ENCODE measurements at regions not wholly inside any gene's neighbourhood (a gene's known extent, or its start where the extent isn't known, plus 50 kb on each side); places are given as distances from the start of the nearest gene placed in this dataset.

GRCh38 chr4:110962616-110963015 lies 339.7 kb upstream of the PITX2 start:
- H2AFZ ChIP-seq (ENCODE audit: low read length): no peak overlapping the region
- H3K9ac ChIP-seq (replicated peaks in 1 of 4; ENCODE audit: extremely low read depth in 1 of 4, low read depth in 3 of 4, low read length in 3 of 4): no peak overlapping the region
- H2AK5ac ChIP-seq (ENCODE audit: low read depth, low read length): no peak overlapping the region
- FAIRE-seq (no peak), DNase-seq (ENCODE audit: low read depth in 1 of 2, low spot score in 2 of 2) (no peak)
- ChIA-PET POLR2A (ENCODE audit: partially characterized antibody) (no interaction called here), CTCF (ENCODE audit: partially characterized antibody) (interaction anchor here (0.5 to 1.7 kb wide), 2 partner anchors 8 to 299 kb away, joined by 3 read pairs; no protein-coding TSS in a partner anchor)
- 83% methylated on average over 3 of the region's 3 CpGs; no CpG with 5 or more reads in 1 of the 2 experiments for WGBS, 2 experiments (ENCODE audit: extremely low coverage in 1 of 2, insufficient coverage in 1 of 2, insufficient read length in 1 of 2, insufficient replicate concordance in 2 of 2, low coverage in 1 of 2, low lambda C conversion rate in 2 of 2, missing lambda C conversion rate in 1 of 2)
- H3K23me2 ChIP-seq (ENCODE audit: low read depth, low read length): no peaks in the 10 kb centered on the region
- TF ChIP-seq POLR2A (IDR thresholded peaks at IDR 0.05; ENCODE audit: control extremely low read depth in 1 of 2, low read depth in 2 of 2, low read length in 2 of 2): no peak
- TF ChIP-seq CHD1 (IDR thresholded peaks at IDR 0.05; ENCODE audit: low read depth, low read length): no peak
- TF ChIP-seq, protein P1, sequence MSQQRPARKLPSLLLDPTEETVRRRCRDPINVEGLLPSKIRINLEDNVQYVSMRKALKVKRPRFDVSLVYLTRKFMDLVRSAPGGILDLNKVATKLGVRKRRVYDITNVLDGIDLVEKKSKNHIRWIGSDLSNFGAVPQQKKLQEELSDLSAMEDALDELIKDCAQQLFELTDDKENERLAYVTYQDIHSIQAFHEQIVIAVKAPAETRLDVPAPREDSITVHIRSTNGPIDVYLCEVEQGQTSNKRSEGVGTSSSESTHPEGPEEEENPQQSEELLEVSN (IDR thresholded peaks at IDR 0.05): no peak
- no peak for TF ChIP-seq SP1 (IDR thresholded peaks at IDR 0.05; ENCODE audit: low read depth, low read length)
- H3K79me2 ChIP-seq (ENCODE audit: control insufficient read depth in 1 of 2, insufficient read depth in 2 of 2, low read length in 2 of 2): no peaks in the 10 kb centered on the region
- no peaks in the 10 kb centered on the region for H3K79me1 ChIP-seq (ENCODE audit: low read depth, low read length)
- no peaks in the 10 kb centered on the region for H3K4me1 ChIP-seq (replicated peaks in 1 of 4; ENCODE audit: control insufficient read depth in 3 of 4, insufficient read depth in 4 of 4, low read length in 3 of 4)
- H3K14ac ChIP-seq (ENCODE audit: insufficient read length): no peak overlapping the region
- no peak overlapping the region for H3K4ac ChIP-seq (replicated peaks; ENCODE audit: insufficient read length, low read depth, low read length)
- H3K4me2 ChIP-seq (ENCODE audit: insufficient read depth in 1 of 2, low read depth in 2 of 2, low read length in 2 of 2): no peak overlapping the region
- no peaks in the 10 kb centered on the region for H3K36me3 ChIP-seq (ENCODE audit: control insufficient read depth in 2 of 4, insufficient read depth in 4 of 4, low read length in 3 of 4)
- H3K56ac ChIP-seq (replicated peaks; ENCODE audit: insufficient read length, low read depth, low read length): no peak overlapping the region
- H2BK12ac ChIP-seq (ENCODE audit: low read depth, low read length): no peak overlapping the region
- no peak overlapping the region for H4K5ac ChIP-seq (ENCODE audit: insufficient read length, low read depth, low read length)
- H2BK20ac ChIP-seq (ENCODE audit: low read length): no peak overlapping the region
- H3K27ac ChIP-seq (ENCODE audit: low read depth, low read length): no peak overlapping the region
- no peaks in the 10 kb centered on the region for H3K27me3 ChIP-seq (replicated peaks in 1 of 4; ENCODE audit: control insufficient read depth in 3 of 4, extremely low read depth in 1 of 4, insufficient read depth in 3 of 4, low read length in 3 of 4)
- no peak overlapping the region for H4K8ac ChIP-seq (ENCODE audit: extremely low read depth, insufficient read depth, low read length)
- no peaks in the 10 kb centered on the region for H3K9me3 ChIP-seq (ENCODE audit: insufficient read depth in 2 of 2, low read depth in 1 of 2, low read length in 1 of 2)
- H3K18ac ChIP-seq (ENCODE audit: extremely low read depth, low read length): no peak overlapping the region
- no peak overlapping the region for H2BK5ac ChIP-seq (ENCODE audit: low read depth, low read length)
- no peak overlapping the region for H4K91ac ChIP-seq (replicated peaks; ENCODE audit: insufficient read length, low read length)
- H3K4me3 ChIP-seq (ENCODE audit: extremely low read depth in 1 of 4, insufficient read depth in 2 of 4, low read depth in 3 of 4, low read length in 4 of 4): no peak overlapping the region
- no peak overlapping the region for H3K23ac ChIP-seq (ENCODE audit: insufficient read length)
- no peak overlapping the region for H2BK15ac ChIP-seq (ENCODE audit: low read length)
- no peaks in the 10 kb centered on the region for H4K20me1 ChIP-seq (replicated peaks in 1 of 2; ENCODE audit: control insufficient read depth in 1 of 2, insufficient read depth in 2 of 2, low read length in 2 of 2)
- H2BK120ac ChIP-seq (replicated peaks; ENCODE audit: low read depth, low read length): no peak overlapping the region
